ENCODE measurements at regions not wholly inside any gene's neighbourhood (a gene's known extent, or its start where the extent isn't known, plus 50 kb on each side); places are given as distances from the start of the nearest gene placed in this dataset.
A peak's percentile ranks its signal among the peaks of the same experiment; 100 is the strongest.

- no peak for ATAC-seq
- Histone ChIP-seq H3K9me2 (ENCODE audit: insufficient read depth) (peaks cover 3% of the 10 kb centered on the region; the same call in 1 of the 2 replicates), H3K27me3 (ENCODE audit: insufficient read depth) (no peaks in the 10 kb centered on the region), H3K36me3 (ENCODE audit: insufficient read depth) (no peaks in the 10 kb centered on the region), H3F3A (replicated peaks; ENCODE audit: low read depth) (no peaks in the 10 kb centered on the region), H4K20me1 (replicated peaks; ENCODE audit: insufficient read depth) (no peaks in the 10 kb centered on the region), H3K79me2 (replicated peaks; ENCODE audit: insufficient read depth) (no peaks in the 10 kb centered on the region), H3K4me3 (no peak overlapping the region), H3K4me2 (no peak overlapping the region), H3K4me1 (ENCODE audit: insufficient read depth) (no peaks in the 10 kb centered on the region), H3K27ac (ENCODE audit: low read depth) (no peak overlapping the region), H2AFZ (no peak overlapping the region)
- no peak for TF ChIP-seq ZNF331 (CRISPR knock-in tag; IDR thresholded peaks at IDR 0.05; ENCODE audit: low read depth)
- Mint-ChIP-seq H3K36me3 (ENCODE audit: low read depth) (no peaks in the 10 kb centered on the region), H3K9me3 (no peaks in the 10 kb centered on the region), H3K4me1 (no peaks in the 10 kb centered on the region), H3K27ac (no peak overlapping the region), H3K4me3 (no peak overlapping the region), H3K27me3 (ENCODE audit: insufficient read depth, low read depth, poor library complexity) (no peaks in the 10 kb centered on the region)
- no peak for DNase-seq (ENCODE audit: low spot score)
These were observed 859.1 kb upstream of the FLRT2 start for GRCh38 chr14:84670796-84671195.

- H3K4me3 ChIP-seq: no peak overlapping the region
- Mint-ChIP-seq H3K4me1 (no peaks in the 10 kb centered on the region), H3K27me3 (ENCODE audit: insufficient read depth, low read depth, poor library complexity) (no peaks in the 10 kb centered on the region), H3K9me3 (no peaks in the 10 kb centered on the region), H3K36me3 (ENCODE audit: low read depth) (no peaks in the 10 kb centered on the region), H3K4me3 (no peak overlapping the region), H3K27ac (no peak overlapping the region)
- no peak for ATAC-seq
- no peak overlapping the region for H2AFZ ChIP-seq
- H3K4me1 ChIP-seq (ENCODE audit: insufficient read depth): no peaks in the 10 kb centered on the region
- H3K4me2 ChIP-seq: no peak overlapping the region
- 0 out of 2 replicates have a peak, but pooled peaks cover 3% of the 10 kb centered on the region for H3K9me2 ChIP-seq (ENCODE audit: insufficient read depth)
- no peak overlapping the region for H3K27ac ChIP-seq (ENCODE audit: low read depth)
- H3K36me3 ChIP-seq (ENCODE audit: insufficient read depth): no peaks in the 10 kb centered on the region
- no peaks in the 10 kb centered on the region for H4K20me1 ChIP-seq (replicated peaks; ENCODE audit: insufficient read depth)
- no peaks in the 10 kb centered on the region for H3F3A ChIP-seq (replicated peaks; ENCODE audit: low read depth)
- DNase-seq (ENCODE audit: low spot score): peak; percentile 24
- H3K27me3 ChIP-seq (ENCODE audit: insufficient read depth): no peaks in the 10 kb centered on the region
- H3K79me2 ChIP-seq (replicated peaks; ENCODE audit: insufficient read depth): no peaks in the 10 kb centered on the region
- TF ChIP-seq ZNF114 (CRISPR knock-in tag; IDR thresholded peaks at IDR 0.05) (no peak), JUNB (IDR thresholded peaks at IDR 0.05; ENCODE audit: unreplicated experiment) (no peak), REST (IDR thresholded peaks at IDR 0.05; ENCODE audit: unreplicated experiment) (no peak), ETS1 (IDR thresholded peaks at IDR 0.05) (no peak), CTCF (conservative IDR thresholded peaks at IDR 0.05; ENCODE audit: low read depth in 2 of 2) (no peak), ZNF331 (CRISPR knock-in tag; IDR thresholded peaks at IDR 0.05; ENCODE audit: low read depth) (no peak), EZH2phosphoT487 (IDR thresholded peaks at IDR 0.05; ENCODE audit: unreplicated experiment) (no peak), STAT1 (IDR thresholded peaks at IDR 0.05; ENCODE audit: unreplicated experiment) (no peak), EZH2 (IDR thresholded peaks at IDR 0.05; ENCODE audit: low read depth, unreplicated experiment) (no peak), POLR2AphosphoS5 (IDR thresholded peaks at IDR 0.05; ENCODE audit: low read depth) (no peak), CREB1 (CRISPR knock-in tag; IDR thresholded peaks at IDR 0.05; ENCODE audit: low read depth) (no peak)
These were observed 858.2 kb upstream of the FLRT2 start for GRCh38 chr14:84671776-84672175.

All from GM23338 (cell line).